ENCODE measurements at regions not wholly inside any gene's neighbourhood (a gene's known extent, or its start where the extent isn't known, plus 50 kb on each side); places are given as distances from the start of the nearest gene placed in this dataset.

DNA sequence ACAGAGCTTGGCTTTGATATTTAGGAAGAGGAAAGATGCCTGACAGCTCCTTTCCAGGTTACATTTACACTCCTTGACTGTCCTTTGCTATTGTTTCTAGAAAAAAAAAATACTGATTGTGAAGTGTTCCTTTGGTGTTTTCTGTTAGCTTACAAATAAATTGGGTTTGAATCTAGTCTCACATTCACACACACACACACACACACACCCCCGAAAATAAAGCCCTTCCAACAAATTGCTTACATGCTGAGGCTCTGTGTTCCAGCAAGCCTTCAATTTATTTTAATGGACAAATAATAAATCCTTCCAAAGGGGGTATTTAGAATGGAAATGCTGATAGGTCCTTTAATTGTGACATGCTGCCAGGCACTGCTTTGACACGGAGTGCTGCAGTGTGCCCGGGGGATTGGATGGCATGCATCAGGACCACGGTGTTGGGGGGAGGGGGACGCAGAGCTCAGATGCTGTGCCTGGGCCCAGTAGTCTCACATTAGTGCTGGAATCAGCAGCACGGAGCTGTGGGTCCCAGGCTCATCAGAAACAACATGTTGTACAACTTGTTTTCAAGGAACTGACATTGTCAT is 199.9 kb downstream of the CD83 start:
- no peaks in the 10 kb centered on the region for H3K36me3 ChIP-seq (ENCODE audit: control insufficient read depth, insufficient read depth, low read length)
- TF ChIP-seq, protein P1, sequence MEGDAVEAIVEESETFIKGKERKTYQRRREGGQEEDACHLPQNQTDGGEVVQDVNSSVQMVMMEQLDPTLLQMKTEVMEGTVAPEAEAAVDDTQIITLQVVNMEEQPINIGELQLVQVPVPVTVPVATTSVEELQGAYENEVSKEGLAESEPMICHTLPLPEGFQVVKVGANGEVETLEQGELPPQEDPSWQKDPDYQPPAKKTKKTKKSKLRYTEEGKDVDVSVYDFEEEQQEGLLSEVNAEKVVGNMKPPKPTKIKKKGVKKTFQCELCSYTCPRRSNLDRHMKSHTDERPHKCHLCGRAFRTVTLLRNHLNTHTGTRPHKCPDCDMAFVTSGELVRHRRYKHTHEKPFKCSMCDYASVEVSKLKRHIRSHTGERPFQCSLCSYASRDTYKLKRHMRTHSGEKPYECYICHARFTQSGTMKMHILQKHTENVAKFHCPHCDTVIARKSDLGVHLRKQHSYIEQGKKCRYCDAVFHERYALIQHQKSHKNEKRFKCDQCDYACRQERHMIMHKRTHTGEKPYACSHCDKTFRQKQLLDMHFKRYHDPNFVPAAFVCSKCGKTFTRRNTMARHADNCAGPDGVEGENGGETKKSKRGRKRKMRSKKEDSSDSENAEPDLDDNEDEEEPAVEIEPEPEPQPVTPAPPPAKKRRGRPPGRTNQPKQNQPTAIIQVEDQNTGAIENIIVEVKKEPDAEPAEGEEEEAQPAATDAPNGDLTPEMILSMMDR (IDR thresholded peaks at IDR 0.05; ENCODE audit: insufficient read depth, low read length, poor library complexity, severe bottlenecking): no peak
- no peak overlapping the region for H3K4me3 ChIP-seq (ENCODE audit: low read depth, low read length)
- DNase-seq (ENCODE audit: low read depth): no peak
- no peaks in the 10 kb centered on the region for H3K27me3 ChIP-seq (ENCODE audit: control insufficient read depth, insufficient read depth, low read length)

DNA sequence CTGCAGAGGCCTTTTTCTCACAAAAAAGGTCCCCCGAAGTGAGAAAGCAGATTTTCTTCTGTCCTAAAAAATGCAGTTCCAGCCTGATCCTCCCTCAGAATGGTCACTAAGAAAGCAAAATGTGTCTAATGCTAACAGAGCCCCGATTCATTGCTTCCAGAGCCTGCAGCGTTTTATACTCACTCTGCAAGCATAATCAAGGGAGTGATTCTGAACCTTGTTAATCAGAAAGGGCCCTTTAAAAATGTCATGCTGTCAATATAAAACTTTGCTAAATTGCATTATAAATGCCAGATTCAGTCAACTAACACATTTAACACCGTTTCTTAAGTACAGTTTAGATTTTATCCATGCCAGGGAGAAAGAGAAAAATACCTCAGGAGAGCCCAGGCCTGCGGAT is 202.8 kb downstream of the CD83 start:
- no peak for DNase-seq (ENCODE audit: low read depth)
- TF ChIP-seq, protein P1 (IDR thresholded peaks at IDR 0.05; ENCODE audit: insufficient read depth, low read length, poor library complexity, severe bottlenecking): no peak
- Histone ChIP-seq H3K27me3 (ENCODE audit: control insufficient read depth, insufficient read depth, low read length) (no peaks in the 10 kb centered on the region), H3K4me3 (ENCODE audit: low read depth, low read length) (no peak overlapping the region), H3K36me3 (ENCODE audit: control insufficient read depth, insufficient read depth, low read length) (no peaks in the 10 kb centered on the region)

DNA sequence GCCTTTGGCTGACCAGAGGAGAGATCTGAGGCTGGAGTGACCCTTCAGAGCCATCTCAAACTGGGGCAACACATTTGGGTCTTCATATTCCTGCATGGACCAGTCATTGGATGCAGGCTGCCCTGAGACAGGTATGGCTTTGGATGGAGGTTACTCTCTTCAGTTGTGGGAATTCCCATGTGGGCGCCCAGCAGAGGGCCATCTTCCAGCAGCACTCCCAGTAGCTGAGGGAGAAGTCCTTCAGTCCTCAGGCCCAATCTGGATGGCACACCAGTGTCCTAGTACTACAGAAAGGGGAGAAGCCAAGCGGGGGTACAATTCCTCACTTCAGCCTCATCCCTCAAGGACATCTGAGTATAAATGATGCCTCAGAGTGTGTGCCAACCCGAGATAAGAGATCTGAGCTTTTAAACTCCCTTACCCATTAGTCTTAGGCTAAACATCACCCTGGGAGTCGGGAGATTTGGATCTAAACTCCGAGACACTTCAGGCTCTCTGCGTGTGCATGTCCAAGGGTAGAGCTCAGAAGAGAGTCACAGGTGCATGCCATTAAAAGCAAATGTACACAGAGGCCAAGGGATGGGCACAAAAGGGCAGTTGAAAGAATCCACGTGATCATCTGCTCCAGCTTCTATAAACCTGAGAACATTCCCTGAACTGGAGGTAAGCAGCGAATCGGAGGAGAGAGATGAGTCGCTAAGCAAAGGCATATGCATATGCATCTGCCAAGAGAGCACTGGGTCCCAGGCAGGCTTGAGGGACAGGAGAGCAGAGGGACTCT is 204.6 kb downstream of the CD83 start:
- DNase-seq (ENCODE audit: low read depth): no peak
- Histone ChIP-seq H3K4me3 (ENCODE audit: low read depth, low read length) (no peak overlapping the region), H3K27me3 (ENCODE audit: control insufficient read depth, insufficient read depth, low read length) (no peaks in the 10 kb centered on the region), H3K36me3 (ENCODE audit: control insufficient read depth, insufficient read depth, low read length) (no peaks in the 10 kb centered on the region)
- TF ChIP-seq, protein P1 (IDR thresholded peaks at IDR 0.05; ENCODE audit: insufficient read depth, low read length, poor library complexity, severe bottlenecking): no peak

DNA sequence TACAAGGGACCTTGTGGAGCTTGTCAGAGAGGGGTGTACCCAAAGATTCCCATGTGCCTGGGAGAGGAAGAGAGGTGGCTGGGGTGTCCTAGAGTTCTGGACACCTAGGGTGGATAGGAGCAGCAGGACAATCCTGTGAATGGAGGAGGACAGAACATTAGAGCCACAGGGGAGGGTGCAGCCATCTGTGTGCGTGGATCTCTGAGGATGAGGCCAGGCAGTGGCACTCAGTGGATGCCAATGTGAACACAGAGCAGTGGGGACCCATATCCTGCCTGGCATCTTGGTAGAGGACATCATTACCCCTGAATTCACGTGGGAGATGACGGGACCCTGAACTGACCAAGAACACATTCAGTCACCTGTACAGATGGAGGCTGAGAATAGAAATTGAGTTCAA is 205.3 kb downstream of the CD83 start:
- TF ChIP-seq, protein P1 (IDR thresholded peaks at IDR 0.05; ENCODE audit: insufficient read depth, low read length, poor library complexity, severe bottlenecking): no peak
- DNase-seq (ENCODE audit: low read depth): no peak
- Histone ChIP-seq H3K4me3 (ENCODE audit: low read depth, low read length) (no peak overlapping the region), H3K36me3 (ENCODE audit: control insufficient read depth, insufficient read depth, low read length) (no peaks in the 10 kb centered on the region), H3K27me3 (ENCODE audit: control insufficient read depth, insufficient read depth, low read length) (no peaks in the 10 kb centered on the region)

DNA sequence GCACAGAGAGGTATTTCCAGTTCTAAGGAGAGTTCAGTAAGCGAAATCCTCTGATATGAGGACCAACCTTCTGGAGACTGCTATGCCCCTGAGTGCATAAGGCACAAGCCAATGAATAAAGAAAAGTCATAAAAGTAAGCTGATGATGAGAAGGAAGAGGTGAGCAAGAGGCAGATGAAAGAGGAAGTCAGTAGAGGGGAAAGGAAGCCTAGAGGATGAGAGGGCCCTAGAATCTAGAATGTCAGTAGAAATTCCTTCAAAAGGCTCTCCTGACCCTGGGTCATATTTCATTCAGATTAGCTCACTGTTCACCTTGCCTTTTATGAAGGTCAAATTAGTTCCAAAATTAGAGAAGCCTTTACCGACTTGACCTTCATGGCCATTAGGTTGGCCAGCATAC is 209.2 kb downstream of the CD83 start:
- DNase-seq (ENCODE audit: low read depth): no peak
- TF ChIP-seq, protein P1 (IDR thresholded peaks at IDR 0.05; ENCODE audit: insufficient read depth, low read length, poor library complexity, severe bottlenecking): no peak

More for the DNA sequence above, 209.2 kb downstream of the CD83 start:
- no peaks in the 10 kb centered on the region for H3K27me3 ChIP-seq (ENCODE audit: control insufficient read depth, insufficient read depth, low read length)
- H3K36me3 ChIP-seq (ENCODE audit: control insufficient read depth, insufficient read depth, low read length): no peaks in the 10 kb centered on the region
- H3K4me3 ChIP-seq (ENCODE audit: low read depth, low read length): no peak overlapping the region
